HepG2 (cell line): ENCODE measurements at regions not wholly inside any gene's neighbourhood (a gene's known extent, or its start where the extent isn't known, plus 50 kb on each side); places are given as distances from the start of the nearest gene placed in this dataset.

ENCODE experiments used
- ATAC-seq: fragments of 200-7000 bp; cut with Tn5 transposase; 3 replicates; pipeline ENCODE4 v1.9.1; 2020; ENCODE audit warnings: mild to moderate bottlenecking, moderate library complexity
- BruUV-seq: library from RNA; stranded (reverse); fragments of 400-500 nt; replicated peaks from 2 replicates; lab custom pipeline; 2021; lab: Mats Ljungman, UMichigan
- CTCF ChIA-PET: fragments of 300-600 bp; formaldehyde crosslinking; extraction: SDS; loops from one replicate; lab custom pipeline; 2021; ENCODE audit warnings: low total read pairs, inconsistent platforms, low intra/inter-chr PET ratio; lab: Yijun Ruan, JAX
- POLR2A ChIA-PET: fragments of 350-600 bp; sonication (Branson Sonifier 250); formaldehyde crosslinking; loops from one replicate; lab custom pipeline; 2020; ENCODE audit warnings: antibody characterized with exemption, inconsistent platforms; lab: Yijun Ruan, JAX
- DNase-seq: peaks from one replicate; pipeline ENCODE4 v3.0.0-alpha.2; 2015; ENCODE audit warnings: low spot score
- FAIRE-seq: peaks from 3 replicates; lab custom pipeline; 2011; peaks lifted over from hg19 to GRCh38; lab: Jason Lieb, UNC
- H2AFZ ChIP-seq: one replicate; pipeline ENCODE4 v1.6.1; 2011; ENCODE audit warnings: low read length, inconsistent platforms
- H3K27ac ChIP-seq: fragments of 300-600 bp; 3 replicates; pipeline ENCODE4 v1.8.0; 2011; ENCODE audit warnings: mixed run types, mild to moderate bottlenecking, mixed read lengths, low read length, inconsistent platforms; ENCODE audit not compliant: insufficient read depth; ENCODE audit errors: extremely low read length
- H3K27me3 ChIP-seq, 2 experiments: fragments of 200-600 bp in 1 of 2; 2 replicates in 1 of 2; 3 replicates in 1 of 2; pipeline versions ENCODE4 v1.6.0 to v1.8.0; 2011; ENCODE audit warnings: low read length in 2 of 2, mild to moderate bottlenecking in 2 of 2, moderate library complexity in 2 of 2, inconsistent platforms in 1 of 2; ENCODE audit not compliant: insufficient read depth in 2 of 2, control insufficient read depth in 1 of 2
- H3K36me3 ChIP-seq, 2 experiments: fragments of 200-600 bp in 1 of 2; replicated peaks in 1 of 2; 2 replicates in 1 of 2; 3 replicates in 1 of 2; pipeline versions ENCODE4 v1.5.1 to v1.8.0; 2011; ENCODE audit warnings: low read length in 2 of 2, inconsistent platforms in 1 of 2; ENCODE audit not compliant: insufficient read depth in 2 of 2, control insufficient read depth in 1 of 2
- H3K4me1 ChIP-seq: 2 replicates; pipeline ENCODE4 v1.5.1; 2012; ENCODE audit warnings: low read length, inconsistent platforms; ENCODE audit not compliant: insufficient read depth
- H3K4me2 ChIP-seq: 2 replicates; pipeline ENCODE4 v1.6.0; 2011; ENCODE audit warnings: low read depth, low read length, inconsistent platforms
- H3K4me3 ChIP-seq, 3 experiments: fragments of 200-600 bp in 1 of 3; sonication (generic), shearing (Covaris generic) in 1 of 3; replicated peaks in 1 of 3; 2 replicates each; pipeline ENCODE4 v1.5.1; 2011 to 2016; ENCODE audit warnings: low read length in 3 of 3, inconsistent platforms in 2 of 3, low read depth in 2 of 3, mild to moderate bottlenecking in 2 of 3, control low read depth in 1 of 3, mixed read lengths in 1 of 3; ENCODE audit not compliant: insufficient read depth in 1 of 3
- H3K79me2 ChIP-seq: one replicate; pipeline ENCODE4 v1.6.1; 2011; ENCODE audit warnings: low read length, inconsistent platforms; ENCODE audit not compliant: insufficient read depth
- H3K9ac ChIP-seq: 2 replicates; pipeline ENCODE4 v1.6.0; 2011; ENCODE audit warnings: mild to moderate bottlenecking, low read depth, low read length, inconsistent platforms; ENCODE audit not compliant: insufficient read depth
- H3K9me3 ChIP-seq: 2 replicates; pipeline ENCODE4 v1.5.1; 2012; ENCODE audit warnings: mild to moderate bottlenecking, low read length
- H4K20me1 ChIP-seq: 2 replicates; pipeline ENCODE4 v1.6.0; 2011; ENCODE audit warnings: inconsistent platforms, mild to moderate bottlenecking, low read length, moderate library complexity; ENCODE audit not compliant: insufficient read depth
- ARID2 ChIP-seq: sonication (generic); formaldehyde crosslinking; IDR thresholded peaks from 2 replicates; pipeline ENCODE4 v1.8.1; 2022; ENCODE audit warnings: mild to moderate bottlenecking, missing genetic modification reagents, borderline replicate concordance
- EED ChIP-seq: sonication (generic); formaldehyde crosslinking; IDR thresholded peaks from 2 replicates; pipeline ENCODE4 v1.5.0; 2020; ENCODE audit warnings: mild to moderate bottlenecking, missing genetic modification reagents
- ETV6 ChIP-seq: sonication (generic); formaldehyde crosslinking; conservative IDR thresholded peaks from 2 replicates; pipeline ENCODE4 v1.4.0; 2020; ENCODE audit warnings: missing genetic modification reagents
- HNF4G ChIP-seq, 2 experiments: sonication (generic) in 1 of 2; formaldehyde crosslinking in 1 of 2; IDR thresholded peaks; 2 replicates each; pipeline versions ENCODE4 v1.4.0 to v1.6.1; 2011 to 2020; ENCODE audit warnings: borderline replicate concordance in 2 of 2, low read depth in 2 of 2, mild to moderate bottlenecking in 2 of 2, low read length in 1 of 2, missing genetic modification reagents in 1 of 2, moderate library complexity in 1 of 2
- NRL ChIP-seq: sonication (generic); formaldehyde crosslinking; IDR thresholded peaks from 2 replicates; pipeline ENCODE4 v1.5.0; 2020; ENCODE audit warnings: missing genetic modification reagents, mild to moderate bottlenecking, moderate library complexity, borderline replicate concordance
- RARA ChIP-seq: IDR thresholded peaks from 2 replicates; pipeline ENCODE4 v1.6.1; 2016; ENCODE audit warnings: missing genetic modification reagents, missing compliant biosample characterization
- RFXANK ChIP-seq: IDR thresholded peaks from 2 replicates; pipeline ENCODE4 v1.6.1; 2016
- ZHX1 ChIP-seq: sonication (generic); formaldehyde crosslinking; IDR thresholded peaks from 2 replicates; pipeline ENCODE4 v1.8.1; 2022; ENCODE audit warnings: low read depth, mild to moderate bottlenecking, missing genetic modification reagents
- ZNF329 ChIP-seq: sonication (generic); formaldehyde crosslinking; IDR thresholded peaks from 2 replicates; pipeline ENCODE4 v1.9.0; 2021; ENCODE audit warnings: low read depth, mild to moderate bottlenecking, missing genetic modification reagents
- ZNF331 ChIP-seq: sonication (generic); formaldehyde crosslinking; IDR thresholded peaks from 2 replicates; pipeline ENCODE4 v1.4.0; 2020; ENCODE audit warnings: missing genetic modification reagents
- ZNF768 ChIP-seq: sonication (generic); formaldehyde crosslinking; IDR thresholded peaks from 2 replicates; pipeline ENCODE4 v1.4.0; 2020; ENCODE audit warnings: missing genetic modification reagents
- ZNF776 ChIP-seq: sonication (generic); formaldehyde crosslinking; IDR thresholded peaks from 2 replicates; pipeline ENCODE4 v1.4.0; 2020; ENCODE audit warnings: mild to moderate bottlenecking, missing genetic modification reagents
- WGBS: methylation state at CpG from one replicate; pipeline ENCODE4 v1.1.6; 2017; ENCODE audit warnings: low lambda C conversion rate; 5-methylcytosine and 5-hydroxymethylcytosine counted together
- in situ Hi-C: cut with HindIII; loops from 2 replicates; pipeline ENCODE4 v1.10.0; 2017; ENCODE audit warnings: low pct_unique_long_range_greater_than_20kb; ENCODE audit not compliant: extremely low pct_ligation_motif_present
- intact Hi-C: fragments of 100-400 bp; cut with micrococcal nuclease; formaldehyde crosslinking; loops from one replicate; pipeline ENCODE4 v1.10.0; 2022; ENCODE audit not compliant: unreplicated experiment
- TF ChIP-seq, protein P1 (sequence below): sonication (generic); formaldehyde crosslinking; conservative IDR thresholded peaks from 2 replicates; pipeline ENCODE4 v1.5.0; 2020; ENCODE audit warnings: missing genetic modification reagents

DNA sequence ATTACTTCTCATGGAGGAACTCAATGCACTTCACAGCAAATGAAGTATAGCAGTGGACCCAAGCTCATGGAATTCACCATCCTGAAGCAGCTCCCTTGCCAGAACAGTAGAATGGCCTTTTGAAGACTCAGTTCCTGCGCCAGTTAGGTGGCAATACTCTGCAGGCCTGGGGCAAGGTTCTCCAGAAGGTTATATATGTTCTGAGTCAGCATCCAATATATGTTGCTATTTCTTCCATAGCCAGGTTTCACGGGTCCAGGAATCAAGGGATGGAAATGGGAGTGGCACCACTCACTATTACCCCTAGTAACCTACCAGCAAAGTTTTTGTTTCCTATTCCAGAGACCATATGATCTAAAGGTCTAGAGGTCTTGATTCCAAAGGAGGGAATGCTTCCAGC lies 56.4 kb upstream of the CNKSR3 start (continued):
- TF ChIP-seq ZNF331 (CRISPR knock-in tag) (no peak), ZNF329 (CRISPR knock-in tag) (no peak), ZNF776 (no peak), ETV6 (no peak), RFXANK (CRISPR knock-in tag) (no peak), ARID2 (CRISPR knock-in tag) (no peak), NRL (CRISPR knock-in tag) (no peak), EED (CRISPR knock-in tag) (no peak), ZHX1 (CRISPR knock-in tag) (no peak)
- TF ChIP-seq, protein P1, sequence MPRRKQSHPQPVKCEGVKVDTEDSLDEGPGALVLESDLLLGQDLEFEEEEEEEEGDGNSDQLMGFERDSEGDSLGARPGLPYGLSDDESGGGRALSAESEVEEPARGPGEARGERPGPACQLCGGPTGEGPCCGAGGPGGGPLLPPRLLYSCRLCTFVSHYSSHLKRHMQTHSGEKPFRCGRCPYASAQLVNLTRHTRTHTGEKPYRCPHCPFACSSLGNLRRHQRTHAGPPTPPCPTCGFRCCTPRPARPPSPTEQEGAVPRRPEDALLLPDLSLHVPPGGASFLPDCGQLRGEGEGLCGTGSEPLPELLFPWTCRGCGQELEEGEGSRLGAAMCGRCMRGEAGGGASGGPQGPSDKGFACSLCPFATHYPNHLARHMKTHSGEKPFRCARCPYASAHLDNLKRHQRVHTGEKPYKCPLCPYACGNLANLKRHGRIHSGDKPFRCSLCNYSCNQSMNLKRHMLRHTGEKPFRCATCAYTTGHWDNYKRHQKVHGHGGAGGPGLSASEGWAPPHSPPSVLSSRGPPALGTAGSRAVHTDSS (CRISPR knock-in tag), result no peak

- Histone ChIP-seq H3K27ac (no peak overlapping the region), H3K9me3 (no peaks in the 10 kb centered on the region), H3K9ac (no peak overlapping the region), H4K20me1 (no peaks in the 10 kb centered on the region), H3K4me3 (no peak overlapping the region), H3K4me1 (no peaks in the 10 kb centered on the region), H3K79me2 (no peaks in the 10 kb centered on the region), H2AFZ (no peak overlapping the region), H3K27me3 (no peaks in the 10 kb centered on the region), H3K36me3 (no peaks in the 10 kb centered on the region), H3K4me2 (no peak overlapping the region)
- intact Hi-C loops (no loop called here), in situ Hi-C loops (no loop called here)
- 28% methylated on average over 6 of the region's 6 CpGs for WGBS
- POLR2A ChIA-PET, result no interaction called here
- FAIRE-seq, result no peak
- CTCF ChIA-PET, result no interaction called here
- no peak for ATAC-seq
- no peak for DNase-seq
- BruUV-seq, result no TSS peak
- no peak for TF ChIP-seq HNF4G (IDR thresholded peaks at IDR 0.05; ENCODE audit: borderline replicate concordance, low read depth, low read length)
- TF ChIP-seq HNF4G (CRISPR knock-in tag; IDR thresholded peaks at IDR 0.05; ENCODE audit: borderline replicate concordance, low read depth), result no peak
- TF ChIP-seq RARA (CRISPR knock-in tag), result no peak
- TF ChIP-seq ZNF768 (CRISPR knock-in tag), result no peak
Observed at GRCh38 chr6:154567695-154568220, 57.3 kb upstream of the CNKSR3 start.
